GM12891 (cell line): ENCODE measurements at regions not wholly inside any gene's neighbourhood (a gene's known extent, or its start where the extent isn't known, plus 50 kb on each side); places are given as distances from the start of the nearest gene placed in this dataset.

ENCODE experiments used
- DNase-seq: peaks from one replicate; pipeline ENCODE4 v3.0.0; 2011; ENCODE audit warnings: low spot score; ENCODE audit not compliant: insufficient read length
- FAIRE-seq: peaks from 2 replicates; lab custom pipeline; 2011; peaks lifted over from hg19 to GRCh38; lab: Jason Lieb, UNC
- PAX5 ChIP-seq: IDR thresholded peaks from 2 replicates; pipeline ENCODE4 v1.6.1; 2011; ENCODE audit warnings: low read length, moderate library complexity, mild to moderate bottlenecking; ENCODE audit not compliant: insufficient read depth, severe bottlenecking
- POLR2A ChIP-seq: IDR thresholded peaks from 2 replicates; pipeline ENCODE4 v1.6.1; 2011; ENCODE audit warnings: low read depth, low read length, control low read depth
- POLR2AphosphoS5 ChIP-seq: IDR thresholded peaks from 2 replicates; pipeline ENCODE4 v1.6.1; 2011; ENCODE audit warnings: low read depth, low read length, control low read depth
- POU2F2 ChIP-seq: IDR thresholded peaks from 2 replicates; pipeline ENCODE4 v1.6.1; 2011; ENCODE audit warnings: low read depth, mild to moderate bottlenecking, control low read depth, low read length, moderate library complexity
- SPI1 ChIP-seq: IDR thresholded peaks from 2 replicates; pipeline ENCODE4 v1.6.1; 2011; ENCODE audit warnings: low read depth, low read length, control low read depth
- TAF1 ChIP-seq: IDR thresholded peaks from 2 replicates; pipeline ENCODE4 v1.6.1; 2011; ENCODE audit warnings: low read depth, low read length, control low read depth

DNA sequence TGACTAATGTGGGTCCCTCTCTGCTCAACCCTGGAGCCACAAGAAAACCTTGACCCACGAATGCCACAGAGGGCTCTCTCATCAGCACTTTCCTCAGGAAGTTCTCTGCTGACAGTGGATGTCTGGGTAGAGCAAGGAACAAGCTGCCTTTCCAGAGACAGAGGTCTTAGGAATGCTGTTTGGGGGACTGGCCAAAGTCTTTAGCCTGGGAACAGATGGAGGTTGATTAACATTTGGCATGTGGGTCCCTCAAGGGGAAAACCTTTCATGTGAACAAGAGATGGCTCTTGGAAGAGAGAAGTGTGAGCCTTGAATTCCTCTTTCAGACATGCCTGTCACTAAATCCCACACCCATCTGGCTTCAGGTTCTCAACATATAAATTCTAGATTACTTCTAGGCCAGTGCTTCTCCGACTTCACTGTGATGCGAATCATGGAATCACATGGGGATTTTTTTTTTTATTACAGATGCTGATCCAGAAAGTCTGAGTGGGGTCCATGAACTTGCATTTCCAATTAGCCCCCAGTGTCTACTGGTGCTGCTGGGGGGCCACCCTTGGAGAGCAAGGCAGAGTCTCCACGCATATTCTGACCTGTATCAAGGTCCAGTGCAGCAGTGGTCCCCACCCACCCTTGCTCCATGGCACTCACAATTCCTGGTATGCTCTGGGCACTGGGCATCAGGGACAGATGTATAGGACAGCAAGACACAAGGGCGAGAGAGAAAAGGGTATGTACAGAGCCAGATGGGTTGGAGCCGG, 360.4 kb downstream of the CXCL12 start:
- no peak for TF ChIP-seq POLR2AphosphoS5
- TF ChIP-seq TAF1: no peak
- TF ChIP-seq POU2F2: no peak
- no peak for TF ChIP-seq SPI1
- no peak for TF ChIP-seq POLR2A
- no peak for TF ChIP-seq PAX5
- DNase-seq (no peak), FAIRE-seq (no peak)

DNA sequence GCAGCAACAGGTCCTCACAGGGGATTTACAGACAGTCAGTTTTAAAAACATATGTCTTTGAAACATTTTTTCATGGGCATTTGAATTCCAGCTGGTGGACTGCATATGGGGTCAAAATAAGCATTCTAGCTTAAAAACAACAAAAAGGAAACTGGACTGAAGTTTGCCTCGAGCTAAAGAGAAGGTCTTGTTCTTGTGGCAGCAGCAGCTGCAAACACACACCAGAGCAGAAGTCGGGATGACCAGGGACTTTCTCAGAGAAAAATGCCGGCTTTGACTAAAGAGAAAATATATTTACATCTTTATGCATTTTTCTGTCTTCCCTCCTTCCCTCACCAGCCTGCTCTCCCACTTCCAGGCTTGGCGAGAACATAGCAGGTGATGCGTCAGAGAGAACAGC, 361.4 kb downstream of the CXCL12 start:
- DNase-seq: no peak
- no peak for TF ChIP-seq POLR2A
- TF ChIP-seq POU2F2: no peak
- TF ChIP-seq PAX5: no peak
- no peak for TF ChIP-seq POLR2AphosphoS5
- no peak for TF ChIP-seq SPI1
- TF ChIP-seq TAF1: no peak
- FAIRE-seq: no peak

GRCh38 chr10:44022203-44022602, 362.7 kb downstream of the CXCL12 start:
- FAIRE-seq (no peak), DNase-seq (no peak)
- TF ChIP-seq POLR2A (no peak), SPI1 (no peak), PAX5 (no peak), POLR2AphosphoS5 (no peak), POU2F2 (no peak), TAF1 (no peak)

GRCh38 chr10:44020322-44021111, 364.4 kb downstream of the CXCL12 start:
- DNase-seq (no peak), FAIRE-seq (no peak)
- no peak for TF ChIP-seq POLR2A
- no peak for TF ChIP-seq PAX5
- no peak for TF ChIP-seq TAF1
- no peak for TF ChIP-seq POU2F2
- TF ChIP-seq SPI1: no peak
- no peak for TF ChIP-seq POLR2AphosphoS5

- DNase-seq (no peak), FAIRE-seq (no peak)
- no peak for TF ChIP-seq POLR2A
These were observed 367.3 kb downstream of the CXCL12 start for GRCh38 chr10:44017483-44018145.

DNA sequence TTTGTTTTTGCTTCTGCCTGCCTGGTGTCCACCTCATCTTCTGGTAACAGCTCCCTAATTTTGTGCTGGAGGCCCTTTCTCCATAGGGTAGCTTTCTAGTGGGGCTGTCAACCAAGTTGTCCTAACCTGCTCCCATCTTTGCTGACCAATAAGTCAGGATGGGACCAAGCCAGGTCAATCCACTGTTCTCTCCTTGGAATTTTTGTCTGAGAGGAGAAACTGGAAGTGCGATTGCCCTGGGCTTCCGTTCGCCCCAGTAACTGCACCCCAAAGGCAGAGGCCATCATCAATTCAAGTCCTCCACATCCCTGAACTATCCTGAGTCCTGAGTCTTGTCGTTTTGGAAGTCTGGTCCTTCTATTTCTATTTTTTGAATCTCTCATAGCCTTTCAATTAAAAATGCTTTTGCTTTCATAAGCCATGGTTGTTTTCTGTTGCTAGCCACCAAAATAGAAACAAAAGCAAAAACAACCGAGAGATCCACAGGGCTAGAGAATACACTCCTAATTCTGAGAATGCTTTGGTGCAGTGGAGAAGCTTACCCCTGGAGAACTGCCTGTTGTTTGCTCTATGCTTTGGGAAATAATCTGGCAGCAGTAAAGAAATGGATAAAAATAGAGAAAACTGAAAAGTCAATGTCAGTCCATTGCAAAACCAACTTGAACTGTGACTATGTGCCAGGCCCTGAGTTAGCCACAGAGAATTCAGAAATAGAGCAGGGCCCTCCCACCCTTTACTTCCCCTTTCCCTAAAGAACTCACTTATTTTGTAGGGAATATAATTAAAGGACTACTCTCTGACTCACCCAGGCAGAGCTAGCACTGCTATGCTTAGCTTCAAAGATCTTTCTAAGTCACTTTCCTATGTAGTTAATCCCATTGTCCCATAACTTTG, 368.1 kb downstream of the CXCL12 start:
- DNase-seq (no peak), FAIRE-seq (no peak)
- TF ChIP-seq POLR2AphosphoS5 (no peak), POLR2A (no peak), SPI1 (no peak), POU2F2 (no peak), TAF1 (no peak), PAX5 (no peak)

DNA sequence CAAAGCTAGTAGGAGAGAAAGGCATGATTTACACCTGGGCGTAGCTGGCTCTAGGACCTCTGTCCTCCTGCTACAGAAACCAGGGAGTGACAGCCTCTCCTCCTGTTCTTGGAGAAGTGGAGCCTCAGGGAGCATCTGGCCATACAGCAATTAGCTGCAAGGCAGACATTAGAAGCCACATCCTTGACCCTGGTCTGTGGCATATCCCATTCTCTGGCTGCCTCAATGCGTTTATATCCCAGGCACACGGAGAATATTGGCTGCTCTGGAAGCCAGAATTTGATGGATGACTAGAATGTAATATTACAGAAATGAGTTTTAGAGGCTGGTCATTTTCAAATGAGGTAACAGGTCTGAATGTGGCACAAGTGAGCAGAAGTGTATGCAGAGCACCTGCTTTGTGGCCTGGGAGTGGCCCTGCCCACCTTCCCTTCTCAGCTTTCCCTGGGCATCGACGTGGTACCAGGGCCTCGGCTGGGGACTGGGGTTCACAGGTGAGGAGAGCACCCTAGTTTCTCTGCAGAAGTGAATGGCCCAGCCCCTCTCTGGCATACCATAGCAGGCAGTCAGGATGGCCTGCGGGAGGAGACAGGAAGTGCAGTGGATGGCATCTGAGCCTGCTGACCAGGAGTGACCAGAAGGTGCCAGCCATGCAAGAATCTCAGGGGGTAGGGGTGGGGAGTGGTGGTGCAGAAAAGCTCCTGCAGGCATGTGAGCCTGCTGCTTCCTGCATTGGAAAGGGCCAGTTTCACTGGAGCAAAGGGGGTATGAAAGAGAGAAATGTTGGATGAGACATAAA, 367.2 kb upstream of the ZNF32 start:
- FAIRE-seq (no peak), DNase-seq (no peak)
- TF ChIP-seq POLR2A: no peak
- no peak for TF ChIP-seq POLR2AphosphoS5
- no peak for TF ChIP-seq PAX5
- no peak for TF ChIP-seq POU2F2
- TF ChIP-seq SPI1: no peak
- no peak for TF ChIP-seq TAF1

- FAIRE-seq: no peak
These were observed 366.1 kb upstream of the ZNF32 start for GRCh38 chr10:44014644-44015250.

More at GRCh38 chr10:44014644-44015250, 366.1 kb upstream of the ZNF32 start:
- TF ChIP-seq PAX5 (no peak), POLR2A (no peak), SPI1 (no peak), POU2F2 (no peak), POLR2AphosphoS5 (no peak), TAF1 (no peak)
- no peak for DNase-seq
